Fibroblast of upper back skin (primary cell): ENCODE measurements at regions not wholly inside any gene's neighbourhood (a gene's known extent, or its start where the extent isn't known, plus 50 kb on each side); places are given as distances from the start of the nearest gene placed in this dataset.
"Not testable (repeated sequence)": the region's sequence is repeated elsewhere in the genome, so short reads cannot be mapped to it uniquely, and the experiment has no call there.

Experiments used
- DNase-seq: peaks from one replicate; pipeline ENCODE4 v3.0.0-alpha.2; 2013

DNA sequence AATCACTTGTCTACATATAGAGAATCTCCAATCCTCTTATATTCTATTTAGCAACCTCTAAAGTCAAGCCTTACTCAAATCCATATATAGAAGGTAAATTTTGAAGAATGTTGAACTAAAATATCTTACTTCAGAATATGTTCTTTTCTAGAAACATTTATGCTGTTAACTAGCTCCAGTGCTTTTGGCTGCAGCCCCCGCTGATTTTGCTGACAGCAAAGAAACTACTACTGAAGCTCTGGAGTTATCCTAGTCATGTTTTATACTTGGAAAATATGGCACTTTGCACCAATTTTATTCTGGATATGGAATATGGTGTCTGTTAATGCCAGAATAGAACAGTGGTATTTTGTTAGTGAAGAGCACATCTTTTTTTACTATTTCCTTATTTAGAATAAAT, 212.4 kb upstream of the FSIP2 start:
- DNase-seq = no peak

DNA sequence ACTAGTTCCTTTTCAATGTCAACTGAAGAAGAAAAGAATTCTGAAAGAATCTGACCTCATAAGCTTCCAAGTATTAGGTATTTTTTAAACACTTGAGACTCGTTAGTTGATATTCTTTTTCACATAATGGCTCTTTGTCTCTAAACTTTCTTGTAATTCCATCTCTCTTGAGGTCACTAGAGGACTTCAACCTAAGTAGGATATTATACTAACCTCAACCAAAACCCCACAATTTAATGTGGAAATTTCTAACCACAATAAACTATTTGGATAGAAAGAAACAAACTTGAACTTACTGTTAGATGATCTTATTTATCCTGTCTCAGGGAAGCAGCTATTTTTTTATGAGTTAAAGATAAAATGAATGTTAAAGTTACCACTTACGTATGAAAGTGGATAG, 206.9 kb upstream of the FSIP2 start:
- no peak for DNase-seq

DNA sequence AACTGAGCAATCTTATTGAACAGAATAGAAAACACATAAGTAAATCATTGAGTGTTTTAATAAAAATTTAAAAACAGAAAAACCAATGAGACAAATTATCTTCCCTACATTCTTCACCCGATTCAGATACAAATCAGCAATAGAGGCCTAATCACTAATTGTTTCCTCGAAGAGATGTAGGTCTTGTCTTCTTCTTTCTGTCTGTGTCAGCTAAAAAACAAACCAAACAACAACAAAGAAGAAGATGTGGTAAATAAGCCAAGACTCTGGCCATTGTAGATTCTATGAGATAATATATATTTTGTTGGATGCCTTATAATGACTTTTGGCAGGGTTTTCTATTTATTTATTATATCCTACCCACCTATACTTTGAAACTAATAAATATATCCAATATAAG, 200.9 kb upstream of the FSIP2 start:
- no peak for DNase-seq

DNA sequence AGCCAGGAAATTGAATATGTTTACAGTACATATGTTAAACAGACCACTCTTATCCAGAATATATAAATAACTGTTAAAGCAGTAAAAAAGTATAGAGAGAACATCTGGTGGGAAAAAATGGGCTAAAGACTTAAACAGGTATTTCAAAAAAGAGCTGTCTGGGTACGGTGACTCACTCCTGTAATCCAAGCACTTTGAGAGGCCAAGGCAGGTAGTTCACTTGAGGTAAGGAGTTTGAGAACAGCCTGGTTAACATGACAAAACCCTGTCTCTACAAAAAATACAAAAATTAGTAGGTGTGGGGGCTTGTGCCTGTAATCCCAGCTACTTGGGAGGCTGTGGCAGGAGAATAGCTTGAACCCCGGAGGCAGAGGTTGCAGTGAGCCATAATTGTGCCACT, 171.4 kb upstream of the FSIP2 start:
- DNase-seq = no peak

DNA sequence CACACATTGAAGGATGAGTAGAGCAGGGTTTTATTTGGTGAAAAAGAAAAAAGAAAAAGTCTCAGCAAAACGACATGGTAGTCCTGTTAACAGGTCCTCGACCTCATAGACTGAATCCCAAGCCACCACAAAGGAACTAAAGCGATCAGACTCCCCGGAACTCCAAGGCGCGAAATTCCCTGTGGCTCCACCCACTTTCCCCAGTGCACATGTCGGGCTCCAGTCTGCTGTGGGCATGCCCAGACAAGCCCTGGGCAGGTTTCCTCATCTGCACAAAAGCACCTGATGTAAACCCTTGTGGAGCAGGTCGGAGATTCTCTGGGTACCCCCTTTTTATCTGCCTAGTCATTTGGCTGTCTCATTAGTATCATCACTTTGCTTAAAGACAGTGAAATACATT, 170.7 kb upstream of the FSIP2 start:
- no peak for DNase-seq

DNA sequence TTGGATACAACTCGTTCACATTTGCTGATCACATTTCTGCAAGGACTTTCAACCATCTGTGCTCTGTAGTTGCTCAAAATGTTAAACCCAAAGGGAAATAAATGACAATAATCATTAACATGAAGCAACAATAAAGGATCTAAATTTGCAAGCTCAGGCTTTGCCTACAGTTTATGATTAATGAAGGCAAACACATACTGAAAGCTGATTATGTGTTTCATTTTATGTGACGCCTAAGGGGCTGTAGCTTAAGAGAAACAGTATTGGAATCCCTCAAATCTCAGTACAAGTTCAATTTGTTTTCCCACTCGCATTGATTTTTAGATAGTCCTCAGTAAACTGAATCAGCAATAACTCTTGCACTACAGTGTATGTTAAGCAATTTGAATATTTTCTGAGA, 160.3 kb upstream of the FSIP2 start:
- DNase-seq = no peak

DNA sequence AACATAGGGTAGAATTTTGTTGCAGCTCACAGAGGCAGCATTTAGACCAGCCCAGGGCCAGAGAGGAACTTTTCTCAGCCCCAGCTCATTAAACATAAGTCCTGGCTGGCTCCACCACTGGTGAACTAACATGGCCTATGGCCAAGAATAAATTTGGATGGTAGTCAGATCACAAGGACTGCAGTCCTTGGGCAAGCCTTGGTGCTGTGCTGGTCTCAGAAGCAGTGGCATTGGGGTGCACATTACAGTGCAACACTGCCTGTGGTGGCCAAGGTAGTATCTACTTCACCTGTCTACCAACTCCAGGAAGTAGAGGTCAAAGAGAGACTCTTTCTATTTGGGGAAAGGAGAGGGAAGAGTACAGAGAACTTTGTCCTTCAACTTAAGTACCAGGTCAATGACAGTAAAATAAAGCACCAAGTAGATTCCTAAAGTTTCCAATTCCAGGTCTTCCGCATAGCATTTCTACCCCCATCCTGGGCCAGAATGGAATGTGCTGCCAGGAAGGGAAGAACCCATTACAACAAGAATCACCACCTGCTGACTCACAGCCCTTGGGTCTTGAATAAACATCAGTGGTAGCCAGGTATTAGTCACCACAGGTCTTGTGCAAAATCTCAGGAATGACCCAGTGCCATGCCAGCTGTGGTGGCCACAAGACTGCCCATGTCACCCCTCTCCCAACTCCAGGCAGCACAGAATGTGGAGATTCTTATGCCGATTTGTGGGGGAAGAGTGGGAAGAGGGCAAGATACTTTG, 155.4 kb upstream of the FSIP2 start:
- DNase-seq = peak; percentile 31

DNA sequence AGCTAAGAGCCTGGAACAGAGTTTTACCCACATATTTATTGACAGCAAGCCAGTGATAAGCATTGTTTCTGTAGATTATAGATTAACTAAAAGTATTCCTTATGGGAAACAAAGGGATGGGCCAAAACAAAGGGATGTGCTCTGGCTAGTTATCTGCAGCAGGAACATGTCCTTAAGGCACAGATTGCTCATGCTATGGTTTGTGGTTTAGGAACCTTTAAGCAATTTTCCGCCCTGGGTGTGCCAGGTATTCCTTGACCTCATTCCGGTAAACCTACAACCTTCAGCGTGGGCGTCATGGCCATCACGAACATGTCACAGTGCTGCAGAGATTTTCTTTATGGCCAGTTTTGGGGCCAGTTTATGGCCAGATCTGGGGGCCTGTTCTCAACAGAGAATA, 153.4 kb upstream of the FSIP2 start:
- not testable (repeated sequence) for DNase-seq

DNA sequence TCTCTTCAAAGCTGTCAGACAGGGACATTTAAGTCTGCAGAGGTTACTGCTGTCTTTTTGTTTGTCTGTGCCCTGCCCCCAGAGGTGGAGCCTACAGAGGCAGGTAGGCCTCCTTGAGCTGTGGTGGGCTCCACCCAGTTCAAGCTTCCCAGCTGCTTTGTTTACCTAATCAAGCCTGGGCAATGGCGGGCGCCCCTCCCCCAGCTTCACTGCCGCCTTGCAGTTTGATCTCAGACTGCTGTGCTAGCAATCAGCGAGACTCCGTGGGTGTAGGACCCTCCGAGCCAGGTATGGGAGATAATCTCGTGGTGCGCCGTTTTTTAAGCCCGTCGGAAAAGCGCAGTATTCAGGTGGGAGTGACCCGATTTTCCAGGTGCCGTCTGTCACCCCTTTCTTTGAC, 147.3 kb upstream of the FSIP2 start:
- not testable (repeated sequence) for DNase-seq

DNA sequence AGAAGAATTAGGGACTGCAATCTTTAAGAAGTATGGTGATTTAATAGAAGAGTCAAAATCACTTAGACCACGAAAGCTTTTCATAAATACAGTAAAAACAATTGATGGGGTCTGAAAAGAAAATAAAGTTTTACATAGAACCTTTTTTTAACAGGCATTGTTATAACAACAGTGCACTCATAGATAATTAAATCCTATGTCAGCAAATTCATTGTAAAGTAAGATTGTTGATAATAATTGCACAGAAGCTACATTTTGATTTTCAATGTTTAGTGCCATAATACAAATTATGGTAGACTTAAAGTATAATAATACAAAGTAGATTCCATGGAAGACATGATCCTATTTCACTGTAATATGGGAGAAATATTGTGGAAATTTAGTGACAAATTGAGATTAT, 130.7 kb upstream of the FSIP2 start:
- no peak for DNase-seq

DNA sequence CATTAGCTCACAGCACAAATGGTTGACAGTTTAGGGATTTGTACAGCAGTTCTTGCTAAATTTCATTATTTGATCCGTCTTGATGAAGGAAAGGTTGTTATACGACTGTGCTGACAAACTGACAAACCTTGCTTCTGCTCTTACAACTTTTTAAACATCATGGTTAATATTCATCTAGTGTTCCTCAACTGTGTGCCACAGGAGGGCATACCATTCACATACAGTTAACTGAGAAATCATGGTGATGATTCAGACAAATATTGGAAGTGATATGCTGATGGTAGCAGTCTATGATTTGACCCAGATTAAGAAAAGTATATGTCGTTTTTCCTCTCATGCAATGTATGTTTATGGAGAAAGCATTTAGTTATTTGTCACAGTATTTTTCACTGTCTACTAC, 129.8 kb upstream of the FSIP2 start:
- DNase-seq = peak; percentile 10

DNA sequence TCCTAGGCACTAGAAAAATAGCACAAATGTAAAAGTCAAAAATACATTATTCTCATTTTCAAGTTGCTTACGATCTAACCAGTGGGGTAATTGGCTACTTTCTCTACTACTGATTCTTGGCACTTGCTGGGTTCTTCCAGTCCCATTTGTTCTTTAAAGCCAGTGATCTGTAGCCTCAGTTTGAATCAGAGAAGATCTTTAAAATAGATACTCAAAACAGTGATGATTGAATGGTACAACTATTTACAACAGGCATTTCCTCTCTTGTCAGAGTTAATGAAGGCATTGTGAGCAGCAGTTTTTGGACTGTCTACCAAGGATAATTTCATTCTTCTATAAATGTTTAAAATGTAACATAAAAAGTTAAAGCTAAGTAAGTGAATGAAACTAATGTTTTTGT, 128.3 kb upstream of the FSIP2 start:
- no peak for DNase-seq

DNA sequence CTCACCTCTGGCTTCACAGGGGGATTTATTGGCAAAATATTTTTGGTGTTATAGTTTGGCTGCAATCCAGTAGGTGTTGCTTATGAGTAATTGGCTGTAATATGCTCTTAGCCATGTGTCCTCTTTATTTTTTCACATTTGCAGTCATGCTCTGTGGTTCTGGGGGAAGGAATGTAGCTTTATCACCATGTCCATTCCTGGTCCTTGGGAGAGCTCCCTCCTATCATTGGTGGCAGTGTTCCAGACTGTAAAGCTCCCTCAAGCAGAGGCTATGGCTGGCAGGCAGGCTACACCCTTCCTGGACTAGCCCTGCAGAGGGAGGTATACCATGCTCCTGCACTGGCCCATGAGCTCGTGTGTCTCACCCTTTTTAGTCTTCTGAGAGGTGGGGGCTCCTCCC, 120.0 kb upstream of the FSIP2 start:
- peak; percentile 72 for DNase-seq

DNA sequence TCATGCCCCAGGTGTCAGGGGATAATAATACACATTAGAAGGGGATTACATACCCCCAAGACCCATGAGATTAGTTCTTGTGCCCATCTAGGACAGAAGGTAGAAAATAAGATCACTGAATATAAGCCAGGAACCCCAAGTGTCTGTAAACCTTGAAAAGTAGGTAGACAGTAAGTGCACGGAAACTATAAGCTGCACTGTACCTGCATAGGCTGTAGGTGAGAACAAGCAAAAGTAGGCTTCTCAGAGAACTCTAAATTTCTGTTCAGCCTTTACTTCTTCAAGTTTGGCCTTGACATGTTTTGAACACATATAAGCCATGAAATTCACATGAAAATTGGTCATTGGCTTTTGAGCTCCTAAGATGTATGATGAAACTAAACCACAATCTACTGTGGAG, 113.0 kb upstream of the FSIP2 start:
- DNase-seq = no peak

DNA sequence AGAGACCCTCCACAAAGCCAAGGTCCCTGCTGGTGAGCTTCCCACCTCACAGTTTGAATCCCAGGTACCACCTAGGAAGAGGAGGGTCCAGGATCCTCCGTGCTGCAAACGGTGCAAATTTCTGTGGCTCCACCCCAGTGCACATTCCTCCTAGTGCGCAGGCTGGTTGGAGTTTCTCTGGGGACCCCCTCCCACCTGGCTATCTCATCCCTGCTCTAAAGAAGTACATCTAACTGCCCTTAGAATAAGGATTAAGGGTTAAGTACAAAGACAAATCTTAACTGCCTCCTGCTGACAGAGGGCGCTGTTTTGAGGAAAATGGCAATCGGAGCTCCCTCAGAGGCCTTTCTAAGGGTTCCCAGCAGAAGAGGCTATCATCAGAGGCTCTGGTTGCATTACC, 109.6 kb upstream of the FSIP2 start:
- no peak for DNase-seq

DNA sequence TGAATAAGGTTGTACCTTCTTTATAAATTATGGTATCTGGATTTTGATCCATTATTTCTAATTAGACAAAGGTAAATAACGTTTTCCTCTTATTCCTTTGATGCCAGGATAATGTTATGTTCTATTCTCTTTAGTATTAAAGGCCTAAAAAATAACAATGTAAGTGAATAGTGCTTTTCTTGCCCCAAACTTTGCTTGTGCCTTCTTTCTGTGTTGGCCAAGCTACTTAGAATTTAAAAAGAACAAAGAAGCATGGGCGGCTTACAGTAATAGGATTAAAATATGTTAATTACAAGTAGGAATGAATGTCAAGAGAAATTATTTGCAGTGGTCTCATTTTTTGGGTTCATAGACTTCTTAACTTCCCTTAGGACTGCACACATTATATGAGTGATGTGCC, 105.0 kb upstream of the FSIP2 start:
- DNase-seq = no peak

DNA sequence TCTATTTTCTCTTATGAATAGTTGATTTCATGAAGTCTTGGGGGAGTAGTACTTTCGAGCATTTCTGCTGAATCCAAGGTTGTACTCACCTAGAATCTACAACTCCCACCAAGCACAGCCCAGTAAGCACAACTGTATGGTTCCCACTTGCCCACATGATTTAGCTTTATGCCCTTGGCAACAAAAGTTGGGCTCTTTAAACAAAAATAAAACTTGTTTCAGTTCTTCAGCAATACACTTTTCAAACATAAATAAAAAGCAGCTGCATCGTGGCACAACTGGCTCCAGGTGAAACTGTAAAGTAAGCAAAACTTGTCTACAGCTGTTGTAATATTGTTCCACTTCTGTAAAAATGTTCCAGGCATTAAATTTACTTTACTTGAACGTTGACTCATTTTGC, 99.8 kb upstream of the FSIP2 start:
- no peak for DNase-seq

DNA sequence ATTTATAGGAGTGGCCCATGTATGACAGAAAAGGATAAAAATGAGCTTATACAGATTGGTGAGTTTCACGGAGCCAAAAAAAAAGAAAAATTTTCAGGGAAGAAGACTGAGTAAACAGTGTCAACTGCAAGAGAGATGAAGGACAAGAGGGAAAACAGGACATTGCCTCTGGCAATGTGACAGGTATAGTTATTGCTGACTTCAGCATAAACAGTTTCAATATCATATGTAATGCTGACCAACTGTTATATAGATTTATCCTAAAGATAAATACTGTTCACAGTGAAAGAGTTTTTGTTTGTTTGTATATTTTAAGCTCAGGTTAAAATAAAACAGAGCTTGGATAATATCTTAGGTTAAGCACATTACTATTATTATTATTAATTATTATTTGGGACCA, 98.0 kb upstream of the FSIP2 start:
- DNase-seq = no peak

DNA sequence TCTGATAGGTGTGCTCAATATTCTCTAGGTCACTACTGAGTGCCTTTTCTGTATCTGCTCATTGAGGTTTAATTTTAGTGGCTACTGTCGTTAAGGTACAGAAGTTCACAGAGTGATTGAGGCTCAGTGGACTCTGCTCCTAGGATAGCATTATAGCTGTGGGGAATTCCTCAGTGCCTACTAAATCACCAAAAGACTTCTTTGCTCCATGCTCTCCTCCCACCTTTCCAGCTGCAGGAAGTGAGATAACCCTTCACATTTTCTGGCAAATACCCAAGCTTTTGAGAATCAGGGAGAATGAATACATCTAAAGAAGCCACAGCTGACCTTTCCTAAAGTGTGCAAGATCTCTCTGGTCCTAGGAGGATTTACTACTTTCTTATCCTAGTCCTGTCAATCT, 95.2 kb upstream of the FSIP2 start:
- DNase-seq = peak; percentile 2

DNA sequence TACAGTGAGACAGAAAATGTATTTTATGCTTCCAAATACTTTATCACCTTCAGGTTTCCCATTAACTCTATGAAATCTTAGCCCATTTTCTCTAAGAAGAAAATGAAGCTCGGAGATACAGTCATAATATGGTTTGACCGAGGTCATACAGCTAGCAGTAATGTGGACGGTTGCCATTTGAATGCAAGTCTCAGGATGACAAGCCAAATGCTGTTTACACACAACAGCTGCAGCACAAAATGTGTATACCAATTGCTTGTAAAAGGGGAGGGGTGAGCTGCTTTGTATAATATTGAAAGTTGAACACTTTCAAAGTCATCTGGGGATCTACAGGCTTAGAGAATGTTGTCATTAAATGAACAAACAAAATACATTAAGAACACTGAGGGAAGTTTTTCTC, 93.8 kb upstream of the FSIP2 start:
- DNase-seq = peak; percentile 1

DNA sequence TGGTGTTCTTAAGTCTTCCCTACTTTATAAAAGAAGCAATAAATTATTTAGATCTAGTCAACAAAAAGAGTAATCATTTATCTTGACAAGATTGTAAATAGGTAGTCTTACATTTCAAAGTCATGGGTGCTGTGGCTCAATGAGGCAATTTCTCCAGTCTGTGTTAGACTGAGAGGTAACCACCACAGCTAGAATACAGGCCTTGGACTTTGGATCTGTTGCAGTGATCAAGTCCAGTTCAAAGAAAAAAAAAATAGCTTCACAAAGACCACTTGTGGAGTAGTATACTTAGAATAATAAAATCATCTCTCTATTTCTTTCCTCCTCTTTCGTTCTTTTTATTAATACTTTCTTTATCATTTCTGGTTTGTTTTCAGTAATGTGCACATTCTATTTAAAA, 93.1 kb upstream of the FSIP2 start:
- no peak for DNase-seq

DNA sequence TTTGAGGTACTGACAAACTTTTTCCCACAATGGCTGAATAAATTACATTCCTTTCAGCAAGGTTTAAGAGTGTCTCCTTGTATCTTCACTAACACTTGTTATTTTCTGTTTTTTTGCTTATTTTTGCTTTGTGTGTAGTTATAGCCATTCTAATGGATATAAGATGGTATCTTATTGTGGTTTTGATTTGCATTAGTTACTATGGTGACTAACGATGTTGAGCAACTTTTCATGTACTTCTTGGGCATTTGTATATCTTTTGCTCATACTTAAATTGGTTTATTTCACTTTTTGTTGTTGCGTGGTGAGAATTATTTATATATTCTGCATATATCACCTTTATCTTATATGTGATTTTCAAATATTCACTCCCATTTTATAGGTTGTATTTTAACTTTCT, 79.9 kb upstream of the FSIP2 start:
- DNase-seq = no peak

DNA sequence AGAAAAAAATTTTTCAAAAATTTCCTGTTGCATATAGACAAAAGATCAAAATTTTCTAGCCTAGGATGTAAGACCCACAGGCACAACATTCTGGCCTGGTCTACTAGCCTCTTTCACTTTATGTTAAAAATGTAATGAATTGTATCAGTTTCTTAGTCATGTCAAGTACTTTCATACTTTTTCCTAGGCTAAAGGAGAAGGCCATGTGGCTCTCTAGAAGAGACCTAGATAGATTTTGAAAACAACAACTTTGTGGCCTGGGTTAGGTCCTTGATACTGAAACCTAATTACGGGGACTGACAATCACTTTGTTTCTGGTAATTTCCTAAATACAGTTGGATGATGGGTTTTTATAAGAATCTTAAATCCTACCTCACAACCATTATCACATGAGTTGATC, 74.8 kb upstream of the FSIP2 start:
- DNase-seq = no peak

DNA sequence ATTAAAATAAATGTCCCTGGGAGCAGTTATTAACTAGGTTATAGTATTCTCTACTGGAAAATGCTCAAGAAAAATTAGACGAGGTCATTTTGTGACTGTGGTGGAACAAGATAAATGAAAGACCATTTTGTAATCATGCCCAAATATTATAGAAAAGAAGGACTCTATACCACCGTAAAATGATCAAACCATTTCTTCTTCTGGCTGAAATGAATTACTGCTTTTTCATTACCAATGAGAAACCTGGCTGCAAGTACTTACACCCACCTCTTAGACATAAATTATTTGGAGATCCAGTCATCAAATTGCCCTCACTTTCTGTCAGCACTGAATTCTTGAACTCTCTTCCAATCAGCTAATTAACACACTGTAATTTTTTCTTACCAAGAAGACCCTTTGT, 74.2 kb upstream of the FSIP2 start:
- DNase-seq = no peak

DNA sequence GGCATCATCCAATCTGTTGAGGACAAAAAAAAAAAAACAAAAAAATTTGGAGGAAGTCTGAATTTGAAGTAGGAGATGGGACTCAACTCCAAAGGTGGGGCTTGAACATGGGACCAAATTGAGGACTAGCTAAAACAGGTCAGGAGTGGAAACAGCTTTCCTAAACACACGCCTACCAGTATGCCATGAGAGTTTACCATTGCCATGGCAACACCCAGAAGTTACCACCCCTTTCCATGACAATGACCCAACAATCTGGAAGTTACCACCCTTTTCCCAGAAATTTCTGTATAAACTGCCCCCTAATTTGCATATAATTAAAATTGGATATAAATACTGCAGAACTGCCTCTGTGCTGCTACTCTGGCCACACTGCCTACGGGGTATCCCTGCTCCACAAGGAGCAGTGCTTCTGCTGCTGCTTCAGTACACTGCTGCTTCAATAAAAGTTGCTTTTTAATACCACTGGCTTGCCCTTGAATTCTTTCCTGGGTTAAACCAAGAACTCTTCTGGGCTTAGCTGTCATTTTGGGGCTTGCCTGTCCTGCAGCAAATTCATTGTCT, 73.3 kb upstream of the FSIP2 start:
- no peak for DNase-seq
